ENCODE measurements at regions not wholly inside any gene's neighbourhood (a gene's known extent, or its start where the extent isn't known, plus 50 kb on each side); places are given as distances from the start of the nearest gene placed in this dataset.
"Not testable (repeated sequence)": the region's sequence is repeated elsewhere in the genome, so short reads cannot be mapped to it uniquely, and the experiment has no call there.

- Histone ChIP-seq H3K4me1 (ENCODE audit: control insufficient read depth in 2 of 3, insufficient read depth in 2 of 3, low read depth in 1 of 3, low read length in 3 of 3) (no peaks in the 10 kb centered on the region), H3K4me3 (ENCODE audit: low read length in 3 of 3) (no peak overlapping the region), H3K27me3 (ENCODE audit: control insufficient read depth, insufficient read depth, low read length) (no peaks in the 10 kb centered on the region), H3K9me3 (ENCODE audit: control insufficient read depth in 2 of 3, insufficient read depth in 1 of 3, low read length in 3 of 3) (no peaks in the 10 kb centered on the region), H3K9ac (ENCODE audit: low read length in 3 of 3) (no peak overlapping the region), H3K27ac (ENCODE audit: low read depth in 2 of 2, low read length in 2 of 2) (no peak overlapping the region), H3K36me3 (ENCODE audit: control insufficient read depth in 2 of 3, insufficient read depth in 3 of 3, low read length in 3 of 3) (no peaks in the 10 kb centered on the region)
- TF ChIP-seq CTCF (IDR thresholded peaks at IDR 0.05; ENCODE audit: borderline replicate concordance, extremely low read depth, insufficient read depth): no peak
- DNase-seq (peak in 2 of 5 donors; percentile 21 to 48), FAIRE-seq (no peak)
- intact Hi-C loops (cut with DNase I): no loop called here
These were observed 496.0 kb upstream of the LARGE1 start for GRCh38 chr22:34416022-34416860.

DNA sequence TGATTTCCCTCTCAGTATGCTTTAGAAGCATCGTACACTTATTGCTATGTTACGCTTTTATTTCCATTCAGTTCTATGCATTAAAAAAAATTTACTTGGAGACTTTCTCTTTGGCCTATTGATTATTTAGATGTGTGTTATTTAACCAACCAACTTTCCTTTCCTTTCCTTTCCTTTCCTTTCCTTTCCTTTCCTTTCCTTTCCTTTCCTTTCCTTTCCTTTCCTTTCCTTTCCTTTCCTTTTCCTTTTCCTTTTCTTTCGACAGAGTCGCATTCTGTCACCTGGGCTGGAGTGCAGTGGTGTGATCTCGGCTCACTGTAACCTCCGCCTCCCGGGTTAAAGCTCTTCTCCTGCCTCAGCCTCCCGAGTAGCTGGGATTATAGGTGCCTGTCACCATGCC is 502.7 kb upstream of the LARGE1 start:
- H3K27ac ChIP-seq (ENCODE audit: low read depth in 2 of 2, low read length in 2 of 2); DNase-seq; intact Hi-C loops (cut with DNase I); H3K4me1 ChIP-seq (ENCODE audit: control insufficient read depth in 2 of 3, insufficient read depth in 2 of 3, low read depth in 1 of 3, low read length in 3 of 3); H3K27me3 ChIP-seq (ENCODE audit: control insufficient read depth, insufficient read depth, low read length); H3K4me3 ChIP-seq (ENCODE audit: low read length in 3 of 3); H3K36me3 ChIP-seq (ENCODE audit: control insufficient read depth in 2 of 3, insufficient read depth in 3 of 3, low read length in 3 of 3); H3K9me3 ChIP-seq (ENCODE audit: control insufficient read depth in 2 of 3, insufficient read depth in 1 of 3, low read length in 3 of 3); FAIRE-seq; H3K9ac ChIP-seq (ENCODE audit: low read length in 3 of 3): not testable (repeated sequence)

- no peak overlapping the region for H3K9ac ChIP-seq (ENCODE audit: low read length in 3 of 3)
- no peak overlapping the region for H3K27ac ChIP-seq (ENCODE audit: low read depth in 2 of 2, low read length in 2 of 2)
- no peaks in the 10 kb centered on the region for H3K36me3 ChIP-seq (ENCODE audit: control insufficient read depth in 2 of 3, insufficient read depth in 3 of 3, low read length in 3 of 3)
- H3K4me1 ChIP-seq (ENCODE audit: control insufficient read depth in 2 of 3, insufficient read depth in 2 of 3, low read depth in 1 of 3, low read length in 3 of 3): no peaks in the 10 kb centered on the region
- no peaks in the 10 kb centered on the region for H3K9me3 ChIP-seq (ENCODE audit: control insufficient read depth in 2 of 3, insufficient read depth in 1 of 3, low read length in 3 of 3)
- intact Hi-C loops (cut with DNase I): no loop called here
- DNase-seq: no peak
- no peak overlapping the region for H3K4me3 ChIP-seq (ENCODE audit: low read length in 3 of 3)
- H3K27me3 ChIP-seq (ENCODE audit: control insufficient read depth, insufficient read depth, low read length): no peaks in the 10 kb centered on the region
- TF ChIP-seq CTCF (IDR thresholded peaks at IDR 0.05; ENCODE audit: borderline replicate concordance, extremely low read depth, insufficient read depth): no peak
- no peak for FAIRE-seq
These were observed 507.2 kb upstream of the LARGE1 start for GRCh38 chr22:34427436-34427835.

- FAIRE-seq: no peak
These were observed 507.6 kb upstream of the LARGE1 start for GRCh38 chr22:34427841-34428240.

More at GRCh38 chr22:34427841-34428240, 507.6 kb upstream of the LARGE1 start:
- intact Hi-C loops (cut with DNase I): no loop called here
- Histone ChIP-seq H3K9ac (ENCODE audit: low read length in 3 of 3) (no peak overlapping the region), H3K4me1 (ENCODE audit: control insufficient read depth in 2 of 3, insufficient read depth in 2 of 3, low read depth in 1 of 3, low read length in 3 of 3) (no peaks in the 10 kb centered on the region), H3K27me3 (ENCODE audit: control insufficient read depth, insufficient read depth, low read length) (no peaks in the 10 kb centered on the region), H3K4me3 (ENCODE audit: low read length in 3 of 3) (no peak overlapping the region), H3K36me3 (ENCODE audit: control insufficient read depth in 2 of 3, insufficient read depth in 3 of 3, low read length in 3 of 3) (no peaks in the 10 kb centered on the region), H3K27ac (ENCODE audit: low read depth in 2 of 2, low read length in 2 of 2) (no peak overlapping the region), H3K9me3 (ENCODE audit: control insufficient read depth in 2 of 3, insufficient read depth in 1 of 3, low read length in 3 of 3) (no peaks in the 10 kb centered on the region)
- no peak for TF ChIP-seq CTCF (IDR thresholded peaks at IDR 0.05; ENCODE audit: borderline replicate concordance, extremely low read depth, insufficient read depth)
- no peak for DNase-seq
